ENCODE measurements at regions not wholly inside any gene's neighbourhood (a gene's known extent, or its start where the extent isn't known, plus 50 kb on each side); places are given as distances from the start of the nearest gene placed in this dataset.

DNA sequence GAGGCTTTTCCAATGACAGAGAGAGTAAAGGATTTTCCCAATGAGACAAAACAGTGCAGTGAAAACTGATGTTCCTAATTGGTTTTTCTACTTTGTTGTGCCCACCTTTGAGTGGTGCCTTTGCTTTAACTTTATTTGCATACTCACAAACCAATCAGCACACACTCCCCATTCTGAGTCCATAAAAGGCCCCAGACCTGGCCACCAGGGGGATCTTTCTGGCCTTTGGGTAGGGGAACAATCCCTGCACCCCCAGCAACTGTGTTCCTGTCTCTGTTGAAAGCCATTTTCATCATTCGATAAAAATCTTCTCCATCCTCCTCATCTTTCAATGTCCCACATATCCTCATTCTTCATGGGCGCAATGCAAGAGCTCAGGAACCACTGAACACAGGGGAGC lies 252.8 kb downstream of the B3GLCT start:
- Histone ChIP-seq H3K4me3 (no peak overlapping the region), H3K27me3 (no peaks in the 10 kb centered on the region), H3K36me3 (no peaks in the 10 kb centered on the region), H3K4me1 (no peaks in the 10 kb centered on the region), H3K27ac (no peak overlapping the region), H3K9me3 (no peaks in the 10 kb centered on the region)
- ATAC-seq (no peak), FAIRE-seq (no peak), DNase-seq (no peak)
- WGBS, 2 donors: 89% methylated on average over 2 of the region's 2 CpGs
- intact Hi-C loops (cut with DNase I): no loop called here
- TF ChIP-seq, protein P1, sequence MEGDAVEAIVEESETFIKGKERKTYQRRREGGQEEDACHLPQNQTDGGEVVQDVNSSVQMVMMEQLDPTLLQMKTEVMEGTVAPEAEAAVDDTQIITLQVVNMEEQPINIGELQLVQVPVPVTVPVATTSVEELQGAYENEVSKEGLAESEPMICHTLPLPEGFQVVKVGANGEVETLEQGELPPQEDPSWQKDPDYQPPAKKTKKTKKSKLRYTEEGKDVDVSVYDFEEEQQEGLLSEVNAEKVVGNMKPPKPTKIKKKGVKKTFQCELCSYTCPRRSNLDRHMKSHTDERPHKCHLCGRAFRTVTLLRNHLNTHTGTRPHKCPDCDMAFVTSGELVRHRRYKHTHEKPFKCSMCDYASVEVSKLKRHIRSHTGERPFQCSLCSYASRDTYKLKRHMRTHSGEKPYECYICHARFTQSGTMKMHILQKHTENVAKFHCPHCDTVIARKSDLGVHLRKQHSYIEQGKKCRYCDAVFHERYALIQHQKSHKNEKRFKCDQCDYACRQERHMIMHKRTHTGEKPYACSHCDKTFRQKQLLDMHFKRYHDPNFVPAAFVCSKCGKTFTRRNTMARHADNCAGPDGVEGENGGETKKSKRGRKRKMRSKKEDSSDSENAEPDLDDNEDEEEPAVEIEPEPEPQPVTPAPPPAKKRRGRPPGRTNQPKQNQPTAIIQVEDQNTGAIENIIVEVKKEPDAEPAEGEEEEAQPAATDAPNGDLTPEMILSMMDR (IDR thresholded peaks at IDR 0.05): no peak

DNA sequence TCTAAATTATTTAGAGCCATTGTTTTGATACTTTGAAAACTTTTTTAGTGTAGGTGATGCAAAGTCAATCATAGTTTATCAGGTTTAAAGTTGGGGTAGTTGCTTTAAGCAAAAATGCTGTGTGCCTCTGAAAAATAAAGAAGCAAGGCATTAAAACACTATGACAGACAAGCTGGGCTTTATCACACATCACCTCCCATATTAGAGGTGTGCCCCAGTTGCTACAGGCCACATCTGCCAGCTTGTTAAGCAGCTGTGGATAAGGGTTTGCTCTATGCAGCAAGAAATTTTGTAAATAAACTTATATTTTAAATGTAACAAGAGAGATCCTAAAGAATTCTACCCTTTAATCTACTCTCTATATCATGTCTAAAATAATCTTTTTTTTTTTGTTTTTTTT lies 255.8 kb downstream of the B3GLCT start:
- Histone ChIP-seq H3K4me1 (no peaks in the 10 kb centered on the region), H3K36me3 (no peaks in the 10 kb centered on the region), H3K4me3 (no peak overlapping the region), H3K9me3 (no peaks in the 10 kb centered on the region), H3K27ac (no peak overlapping the region), H3K27me3 (no peaks in the 10 kb centered on the region)
- DNase-seq (no peak), ATAC-seq (no peak), FAIRE-seq (no peak)
- TF ChIP-seq, protein P1 (IDR thresholded peaks at IDR 0.05): no peak
- intact Hi-C loops (cut with DNase I): no loop called here

DNA sequence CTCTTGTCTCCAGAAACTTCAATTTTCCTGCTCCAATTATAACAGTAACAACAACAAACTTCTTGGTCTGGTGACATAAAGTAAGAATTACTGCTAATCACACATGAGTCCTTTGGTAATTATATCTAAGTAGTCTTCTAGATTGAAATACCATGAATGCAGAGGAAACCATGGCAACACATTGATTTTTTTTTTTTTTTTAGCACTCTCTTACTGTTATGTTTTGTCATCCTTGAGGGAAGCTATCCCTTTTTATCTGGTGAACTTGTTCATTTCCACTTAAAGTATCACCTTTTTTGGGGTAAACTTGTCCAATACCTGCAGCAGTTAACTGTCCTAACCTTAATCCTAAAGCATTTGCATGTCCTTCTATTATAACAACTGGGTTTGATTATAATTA lies 256.3 kb downstream of the B3GLCT start:
- FAIRE-seq (no peak), ATAC-seq (no peak), DNase-seq (no peak)
- no peaks in the 10 kb centered on the region for H3K4me1 ChIP-seq
- intact Hi-C loops (cut with DNase I): no loop called here
- no peak overlapping the region for H3K4me3 ChIP-seq
- no peaks in the 10 kb centered on the region for H3K9me3 ChIP-seq
- no peaks in the 10 kb centered on the region for H3K27me3 ChIP-seq
- no peaks in the 10 kb centered on the region for H3K36me3 ChIP-seq
- TF ChIP-seq, protein P1 (IDR thresholded peaks at IDR 0.05): no peak
- H3K27ac ChIP-seq: no peak overlapping the region

DNA sequence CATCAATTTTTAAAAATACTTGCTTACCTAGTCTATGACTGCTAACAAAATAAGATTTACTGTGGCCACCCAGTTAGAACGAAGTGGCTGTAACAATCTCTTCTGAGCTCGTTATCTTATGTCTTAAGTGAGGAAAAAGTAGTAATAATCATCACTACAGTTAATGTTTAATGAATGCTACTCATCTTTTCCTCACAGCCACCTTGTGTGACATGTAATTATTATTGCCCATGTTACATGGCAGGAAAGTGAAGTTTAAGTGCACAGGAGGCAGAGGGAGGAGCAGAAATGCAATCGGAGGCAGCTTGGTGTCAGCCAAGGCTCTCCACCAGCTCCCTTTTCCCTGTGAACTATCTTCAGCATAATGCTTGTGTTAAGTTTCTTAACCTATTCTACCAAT lies 260.3 kb downstream of the B3GLCT start:
- H3K4me3 ChIP-seq: no peak overlapping the region
- ATAC-seq (no peak), FAIRE-seq (no peak), DNase-seq (no peak)
- intact Hi-C loops (cut with DNase I): no loop called here
- TF ChIP-seq, protein P1 (IDR thresholded peaks at IDR 0.05): no peak
- no peak overlapping the region for H3K27ac ChIP-seq
- no peaks in the 10 kb centered on the region for H3K36me3 ChIP-seq
- WGBS, 2 donors: 49 to 52% methylated on average over 3 of the region's 3 CpGs
- no peaks in the 10 kb centered on the region for H3K9me3 ChIP-seq
- H3K4me1 ChIP-seq: no peaks in the 10 kb centered on the region
- H3K27me3 ChIP-seq: no peaks in the 10 kb centered on the region

DNA sequence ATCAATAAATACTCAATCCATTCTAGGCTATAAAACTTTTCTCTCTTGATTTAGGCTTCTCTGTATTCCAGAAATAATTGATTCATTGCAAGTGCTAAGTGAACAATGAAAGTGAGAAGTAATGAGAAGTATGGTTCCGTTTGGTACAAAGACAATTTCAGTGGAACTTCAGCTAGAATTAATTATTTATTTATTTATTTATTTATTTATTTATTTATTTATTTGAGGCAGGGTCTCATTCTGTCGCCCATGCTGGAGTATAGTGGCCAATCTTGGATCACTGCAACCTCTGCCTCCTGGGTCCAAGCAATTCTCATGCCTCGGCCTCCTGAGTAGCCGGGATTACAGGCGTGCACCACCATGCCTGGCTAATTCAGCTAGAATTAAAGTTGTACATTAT lies 262.1 kb downstream of the B3GLCT start:
- Histone ChIP-seq H3K27me3 (no peaks in the 10 kb centered on the region), H3K36me3 (no peaks in the 10 kb centered on the region), H3K9me3 (no peaks in the 10 kb centered on the region), H3K4me1 (no peaks in the 10 kb centered on the region), H3K27ac (no peak overlapping the region), H3K4me3 (no peak overlapping the region)
- 78 to 85% methylated on average over 5 of the region's 5 CpGs for WGBS, 2 donors
- intact Hi-C loops (cut with DNase I): no loop called here
- DNase-seq: no peak
- TF ChIP-seq, protein P1 (IDR thresholded peaks at IDR 0.05): no peak
- FAIRE-seq: no peak
- ATAC-seq: no peak

Measured in pancreas (tissue), 10 donors.